DMS114 treated with DMSO at 0.1 percent for 48 hours (cell line): ENCODE measurements at regions not wholly inside any gene's neighbourhood (a gene's known extent, or its start where the extent isn't known, plus 50 kb on each side); places are given as distances from the start of the nearest gene placed in this dataset.

Source experiments
- DNase-seq: peaks from one replicate; lab custom pipeline; 2025; ENCODE audit not compliant: unreplicated experiment; lab: John Stamatoyannopoulos, UW

- no peak for DNase-seq
These were observed 321.4 kb downstream of the FOXL1 start for GRCh38 chr16:86899757-86900156.

- no peak for DNase-seq
These were observed 323.1 kb downstream of the FOXL1 start for GRCh38 chr16:86901483-86901882.

- DNase-seq = no peak
These were observed 324.3 kb downstream of the FOXL1 start for GRCh38 chr16:86902656-86903001.

GRCh38 chr16:86903068-86903467 lies 324.7 kb downstream of the FOXL1 start:
- no peak for DNase-seq

- no peak for DNase-seq
These were observed 327.0 kb downstream of the FOXL1 start for GRCh38 chr16:86905302-86905701.

- DNase-seq = no peak
These were observed 328.3 kb downstream of the FOXL1 start for GRCh38 chr16:86906623-86907022.

- no peak for DNase-seq
These were observed 331.2 kb downstream of the FOXL1 start for GRCh38 chr16:86909359-86910160.

- DNase-seq = no peak
These were observed 331.9 kb downstream of the FOXL1 start for GRCh38 chr16:86910161-86910769.

GRCh38 chr16:86911437-86911958 lies 333.1 kb downstream of the FOXL1 start:
- DNase-seq = no peak

GRCh38 chr16:86913886-86914285 lies 335.5 kb downstream of the FOXL1 start:
- no peak for DNase-seq

- no peak for DNase-seq
These were observed 336.7 kb downstream of the FOXL1 start for GRCh38 chr16:86914876-86915717.

GRCh38 chr16:86917471-86918365 lies 339.4 kb downstream of the FOXL1 start:
- no peak for DNase-seq

GRCh38 chr16:86918637-86919036 lies 340.3 kb downstream of the FOXL1 start:
- DNase-seq = no peak

- no peak for DNase-seq
These were observed 340.7 kb downstream of the FOXL1 start for GRCh38 chr16:86919078-86919477.

GRCh38 chr16:86919578-86920305 lies 341.4 kb downstream of the FOXL1 start:
- DNase-seq = no peak

GRCh38 chr16:86921289-86921688 lies 342.9 kb downstream of the FOXL1 start:
- no peak for DNase-seq

GRCh38 chr16:86922311-86922710 lies 344.0 kb downstream of the FOXL1 start:
- DNase-seq = no peak

- DNase-seq = no peak
These were observed 345.3 kb downstream of the FOXL1 start for GRCh38 chr16:86923656-86924055.

- no peak for DNase-seq
These were observed 346.2 kb downstream of the FOXL1 start for GRCh38 chr16:86924537-86924936.
